Parathyroid adenoma (tissue), 2 donors: ENCODE measurements at regions not wholly inside any gene's neighbourhood (a gene's known extent, or its start where the extent isn't known, plus 50 kb on each side); places are given as distances from the start of the nearest gene placed in this dataset.

ENCODE experiments used
- H2AFZ ChIP-seq: fragments of 300-600 bp; sonication (generic); one replicate; pipeline ENCODE4 v1.7.0; 2017; ENCODE audit warnings: antibody characterized with exemption, mild to moderate bottlenecking
- H3K27ac ChIP-seq: fragments of 300-600 bp; sonication (generic); one replicate; pipeline ENCODE4 v1.7.0; 2017
- H3K27me3 ChIP-seq: fragments of 300-600 bp; sonication (generic); one replicate; pipeline ENCODE4 v1.7.0; 2017; ENCODE audit warnings: low read length; ENCODE audit not compliant: control insufficient read depth, insufficient read depth
- H3K36me3 ChIP-seq: fragments of 300-600 bp; sonication (generic); one replicate; pipeline ENCODE4 v1.7.0; 2017; ENCODE audit warnings: low read length; ENCODE audit not compliant: control insufficient read depth, insufficient read depth
- H3K4me1 ChIP-seq: fragments of 300-600 bp; sonication (generic); one replicate; pipeline ENCODE4 v1.7.0; 2017; ENCODE audit warnings: control low read depth
- H3K4me2 ChIP-seq: fragments of 300-600 bp; sonication (generic); one replicate; pipeline ENCODE4 v1.7.0; 2017; ENCODE audit warnings: low read length
- H3K4me3 ChIP-seq: fragments of 300-600 bp; sonication (generic); one replicate; pipeline ENCODE4 v1.7.0; 2017; ENCODE audit warnings: low read depth, low read length
- H3K79me2 ChIP-seq: fragments of 300-600 bp; sonication (generic); one replicate; pipeline ENCODE4 v1.7.0; 2017; ENCODE audit warnings: control low read depth
- H3K9ac ChIP-seq: fragments of 300-600 bp; sonication (generic); one replicate; pipeline ENCODE4 v1.7.0; 2017; ENCODE audit warnings: mild to moderate bottlenecking
- H3K9me3 ChIP-seq: fragments of 300-600 bp; sonication (generic); one replicate; pipeline ENCODE4 v1.7.0; 2017; ENCODE audit warnings: low read length; ENCODE audit not compliant: control insufficient read depth
- TF ChIP-seq, protein P1 (sequence below): fragments of 300-600 bp; sonication (generic); IDR thresholded peaks from one replicate; pipeline ENCODE4 v1.7.0; 2017; ENCODE audit warnings: antibody characterized with exemption, mild to moderate bottlenecking
- donor health status: primary hyperparathyroidism.

DNA sequence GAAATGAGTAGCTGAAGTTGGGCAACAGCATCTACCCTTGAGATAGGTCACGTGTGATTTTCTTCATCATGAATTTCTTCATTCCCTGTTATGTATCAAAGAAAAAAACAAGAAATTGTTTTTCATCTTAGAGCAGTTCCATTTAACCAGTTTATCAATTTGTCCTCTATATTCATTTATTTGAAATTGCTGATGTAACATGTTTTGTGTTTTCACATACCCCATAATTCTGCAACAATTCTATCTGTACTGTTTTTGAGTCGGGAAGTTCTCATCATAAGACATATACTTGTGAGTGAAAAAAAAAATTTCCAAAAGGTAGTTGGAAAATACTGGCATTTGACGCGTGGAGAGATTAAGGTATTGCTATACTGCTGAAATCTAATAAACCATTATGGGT lies 422.6 kb upstream of the REG3G start:
- H3K27ac ChIP-seq = no peak overlapping the region

DNA sequence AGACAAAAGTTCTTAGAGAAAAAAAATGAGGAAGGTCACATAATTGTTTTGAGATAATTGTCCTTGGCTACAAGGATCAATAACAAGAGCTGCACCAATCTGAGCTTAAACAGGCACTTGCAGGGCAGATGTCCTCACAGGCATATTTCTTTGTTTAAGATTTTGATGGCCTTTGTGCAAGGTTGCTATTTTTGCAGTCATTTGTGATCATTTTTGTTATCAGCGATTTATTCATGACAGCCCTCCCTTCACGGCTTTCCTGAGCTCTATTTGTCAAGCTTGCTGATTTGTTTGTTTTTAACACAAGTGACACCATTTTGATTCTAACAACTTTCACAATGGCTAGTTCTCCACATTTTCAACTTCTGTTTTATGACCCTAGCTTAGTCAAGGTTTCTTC lies 418.6 kb upstream of the REG3G start:
- Histone ChIP-seq H2AFZ (no peak overlapping the region), H3K4me3 (no peak overlapping the region), H3K27me3 (no peaks in the 10 kb centered on the region), H3K36me3 (no peaks in the 10 kb centered on the region), H3K27ac (no peak overlapping the region), H3K9me3 (no peaks in the 10 kb centered on the region), H3K4me2 (no peak overlapping the region), H3K4me1 (no peaks in the 10 kb centered on the region), H3K79me2 (no peaks in the 10 kb centered on the region), H3K9ac (no peak overlapping the region)
- TF ChIP-seq, protein P1, sequence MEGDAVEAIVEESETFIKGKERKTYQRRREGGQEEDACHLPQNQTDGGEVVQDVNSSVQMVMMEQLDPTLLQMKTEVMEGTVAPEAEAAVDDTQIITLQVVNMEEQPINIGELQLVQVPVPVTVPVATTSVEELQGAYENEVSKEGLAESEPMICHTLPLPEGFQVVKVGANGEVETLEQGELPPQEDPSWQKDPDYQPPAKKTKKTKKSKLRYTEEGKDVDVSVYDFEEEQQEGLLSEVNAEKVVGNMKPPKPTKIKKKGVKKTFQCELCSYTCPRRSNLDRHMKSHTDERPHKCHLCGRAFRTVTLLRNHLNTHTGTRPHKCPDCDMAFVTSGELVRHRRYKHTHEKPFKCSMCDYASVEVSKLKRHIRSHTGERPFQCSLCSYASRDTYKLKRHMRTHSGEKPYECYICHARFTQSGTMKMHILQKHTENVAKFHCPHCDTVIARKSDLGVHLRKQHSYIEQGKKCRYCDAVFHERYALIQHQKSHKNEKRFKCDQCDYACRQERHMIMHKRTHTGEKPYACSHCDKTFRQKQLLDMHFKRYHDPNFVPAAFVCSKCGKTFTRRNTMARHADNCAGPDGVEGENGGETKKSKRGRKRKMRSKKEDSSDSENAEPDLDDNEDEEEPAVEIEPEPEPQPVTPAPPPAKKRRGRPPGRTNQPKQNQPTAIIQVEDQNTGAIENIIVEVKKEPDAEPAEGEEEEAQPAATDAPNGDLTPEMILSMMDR = no peak

More for the DNA sequence above, 422.6 kb upstream of the REG3G start:
- TF ChIP-seq, protein P1 = no peak
- no peaks in the 10 kb centered on the region for H3K9me3 ChIP-seq
- H3K4me1 ChIP-seq = no peaks in the 10 kb centered on the region
- no peak overlapping the region for H2AFZ ChIP-seq
- no peaks in the 10 kb centered on the region for H3K36me3 ChIP-seq
- no peak overlapping the region for H3K4me3 ChIP-seq
- H3K9ac ChIP-seq = no peak overlapping the region
- H3K79me2 ChIP-seq = no peaks in the 10 kb centered on the region
- no peaks in the 10 kb centered on the region for H3K27me3 ChIP-seq
- H3K4me2 ChIP-seq = no peak overlapping the region

DNA sequence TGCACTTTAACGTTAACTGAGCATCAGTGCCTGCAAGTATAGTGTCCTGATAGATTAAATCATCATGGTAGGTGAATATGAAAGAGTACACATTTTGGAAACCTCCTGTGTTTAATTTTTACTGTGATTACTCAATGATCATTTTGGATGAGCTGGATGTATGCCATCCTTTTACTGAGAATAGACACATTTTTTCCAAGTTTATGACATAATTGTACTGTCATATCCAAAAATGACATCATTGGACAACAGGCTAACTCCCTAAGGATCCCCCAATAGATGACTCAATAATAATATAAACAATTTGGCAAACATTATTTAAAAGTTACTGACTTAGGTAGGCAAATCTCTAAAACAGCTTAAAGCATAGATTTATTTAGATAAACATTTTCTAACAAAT lies 410.8 kb upstream of the REG3G start:
- Histone ChIP-seq H3K9ac (no peak overlapping the region), H3K27me3 (no peaks in the 10 kb centered on the region), H3K4me3 (no peak overlapping the region), H3K36me3 (no peaks in the 10 kb centered on the region), H3K4me1 (no peaks in the 10 kb centered on the region), H3K9me3 (no peaks in the 10 kb centered on the region), H3K79me2 (no peaks in the 10 kb centered on the region), H3K27ac (no peak overlapping the region), H2AFZ (no peak overlapping the region), H3K4me2 (no peak overlapping the region)
- TF ChIP-seq, protein P1 = no peak

DNA sequence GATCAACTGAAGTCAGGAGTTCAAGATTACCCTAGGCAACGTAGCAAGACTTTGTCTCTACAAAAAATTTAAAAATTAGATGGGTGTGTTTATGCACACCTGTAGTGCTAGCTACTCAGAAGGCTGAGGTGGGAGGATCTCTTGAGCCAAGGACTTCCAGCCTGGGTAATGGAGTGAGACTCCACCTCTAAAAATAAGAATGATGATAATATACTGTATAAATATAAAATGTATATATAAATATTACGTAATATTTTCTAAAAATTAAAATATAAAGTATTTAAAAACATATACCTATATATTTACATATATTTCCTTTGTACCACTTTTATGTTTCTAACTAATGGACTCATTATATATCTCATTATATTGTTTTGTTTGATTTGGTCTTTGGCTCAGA lies 409.5 kb upstream of the REG3G start:
- no peaks in the 10 kb centered on the region for H3K4me1 ChIP-seq
- H3K4me2 ChIP-seq = no peak overlapping the region
- H3K36me3 ChIP-seq = no peaks in the 10 kb centered on the region
- H3K4me3 ChIP-seq = no peak overlapping the region
- no peaks in the 10 kb centered on the region for H3K9me3 ChIP-seq
- H3K27ac ChIP-seq = no peak overlapping the region
- H3K79me2 ChIP-seq = no peaks in the 10 kb centered on the region
- no peaks in the 10 kb centered on the region for H3K27me3 ChIP-seq
- H2AFZ ChIP-seq = no peak overlapping the region
- no peak overlapping the region for H3K9ac ChIP-seq
- TF ChIP-seq, protein P1 = no peak

DNA sequence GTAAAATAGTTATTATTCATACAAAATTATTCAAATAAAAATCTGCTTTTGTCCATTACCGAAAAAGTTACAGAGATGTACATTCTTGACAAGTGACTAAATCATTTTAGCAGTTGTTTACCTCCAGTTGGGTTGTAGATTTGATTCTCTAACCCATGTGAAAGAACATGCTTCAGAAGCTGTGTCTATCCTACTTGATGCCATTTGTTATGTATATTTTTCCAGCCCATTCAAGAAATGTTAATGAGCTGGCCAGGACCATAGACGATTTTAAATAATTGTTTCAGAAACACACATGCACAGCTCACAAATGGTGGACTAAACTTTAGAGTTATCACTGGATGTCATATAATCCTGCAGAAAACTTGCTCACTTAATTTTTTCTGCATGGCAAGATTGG lies 391.1 kb upstream of the REG3G start:
- Histone ChIP-seq H3K4me2 (no peak overlapping the region), H3K36me3 (no peaks in the 10 kb centered on the region), H3K4me3 (no peak overlapping the region), H2AFZ (no peak overlapping the region), H3K9me3 (no peaks in the 10 kb centered on the region), H3K4me1 (no peaks in the 10 kb centered on the region), H3K9ac (no peak overlapping the region), H3K79me2 (no peaks in the 10 kb centered on the region), H3K27ac (no peak overlapping the region), H3K27me3 (no peaks in the 10 kb centered on the region)
- TF ChIP-seq, protein P1 = no peak
